H1 (cell line): ENCODE measurements at regions not wholly inside any gene's neighbourhood (a gene's known extent, or its start where the extent isn't known, plus 50 kb on each side); places are given as distances from the start of the nearest gene placed in this dataset.

ENCODE experiments used
- CTCF ChIA-PET: fragments of 300-600 bp; sonication (Branson Sonifier 250); formaldehyde crosslinking; loops from one replicate; lab custom pipeline; 2021; ENCODE audit not compliant: partially characterized antibody; lab: Charles Lee
- POLR2A ChIA-PET: fragments of 300-600 bp; sonication (Branson Sonifier 250); formaldehyde crosslinking; loops from one replicate; lab custom pipeline; 2021; ENCODE audit warnings: inconsistent platforms; ENCODE audit not compliant: partially characterized antibody; lab: Charles Lee
- DNase-seq, 2 experiments: peaks; one replicate each; pipeline versions ENCODE4 v3.0.0 to v3.0.0-alpha.2; 2010 to 2022; ENCODE audit warnings: low spot score in 2 of 2, low read depth in 1 of 2, mixed read lengths in 1 of 2
- FAIRE-seq: peaks from 2 replicates; lab custom pipeline; 2011; peaks lifted over from hg19 to GRCh38; lab: Jason Lieb, UNC
- H2AFZ ChIP-seq: 2 replicates; pipeline ENCODE4 v1.8.1; 2012; ENCODE audit warnings: low read length, inconsistent platforms
- H2AK5ac ChIP-seq: 2 replicates; pipeline ENCODE4 v1.6.1; 2013; ENCODE audit warnings: low read depth, low read length
- H2BK120ac ChIP-seq: replicated peaks from 2 replicates; pipeline ENCODE3; 2013; ENCODE audit warnings: low read depth, low read length, inconsistent platforms
- H2BK12ac ChIP-seq: 2 replicates; pipeline ENCODE4 v1.6.1; 2013; ENCODE audit warnings: low read depth, low read length
- H2BK15ac ChIP-seq: 2 replicates; pipeline ENCODE4 v1.6.1; 2013; ENCODE audit warnings: low read length
- H2BK20ac ChIP-seq: 2 replicates; pipeline ENCODE4 v1.6.1; 2013; ENCODE audit warnings: low read length
- H2BK5ac ChIP-seq: 2 replicates; pipeline ENCODE4 v1.6.1; 2013; ENCODE audit warnings: low read depth, low read length
- H3K14ac ChIP-seq: 2 replicates; pipeline ENCODE4 v1.6.1; 2013; ENCODE audit warnings: inconsistent platforms; ENCODE audit not compliant: insufficient read length
- H3K18ac ChIP-seq: 2 replicates; pipeline ENCODE4 v1.6.1; 2013; ENCODE audit warnings: low read length; ENCODE audit errors: extremely low read depth
- H3K23ac ChIP-seq: 2 replicates; pipeline ENCODE4 v1.6.1; 2013; ENCODE audit warnings: inconsistent platforms; ENCODE audit not compliant: insufficient read length
- H3K23me2 ChIP-seq: 2 replicates; pipeline ENCODE4 v1.6.1; 2013; ENCODE audit warnings: low read depth, low read length
- H3K27ac ChIP-seq: 2 replicates; pipeline ENCODE4 v1.6.1; 2011; ENCODE audit warnings: low read depth, low read length, inconsistent platforms
- H3K27me3 ChIP-seq, 4 experiments: replicated peaks in 1 of 4; 1 replicate in 1 of 4; 2 replicates in 3 of 4; pipeline versions ENCODE4 v1.6.1 to v1.8.1; 2011 to 2013; ENCODE audit warnings: low read length in 3 of 4, mild to moderate bottlenecking in 3 of 4, inconsistent platforms in 2 of 4, mixed read lengths in 2 of 4, moderate library complexity in 1 of 4; ENCODE audit not compliant: control insufficient read depth in 3 of 4, insufficient read depth in 3 of 4; ENCODE audit errors: extremely low read depth in 1 of 4
- H3K36me3 ChIP-seq, 4 experiments: 2 replicates each; pipeline versions ENCODE4 v1.6.1 to v1.8.1; 2011 to 2013; ENCODE audit warnings: mild to moderate bottlenecking in 4 of 4, low read length in 3 of 4, moderate library complexity in 2 of 4, control low read depth in 1 of 4, inconsistent platforms in 1 of 4; ENCODE audit not compliant: insufficient read depth in 4 of 4, control insufficient read depth in 2 of 4
- H3K4ac ChIP-seq: replicated peaks from 2 replicates; pipeline ENCODE3; 2013; ENCODE audit warnings: low read length, low read depth, mixed read lengths, inconsistent platforms; ENCODE audit not compliant: insufficient read length
- H3K4me1 ChIP-seq, 4 experiments: replicated peaks in 1 of 4; 1 replicate in 1 of 4; 2 replicates in 3 of 4; pipeline versions ENCODE4 v1.6.1 to v1.8.1; 2011 to 2013; ENCODE audit warnings: low read length in 3 of 4, inconsistent platforms in 2 of 4, mixed read lengths in 1 of 4; ENCODE audit not compliant: insufficient read depth in 4 of 4, control insufficient read depth in 3 of 4
- H3K4me2 ChIP-seq, 2 experiments: 2 replicates each; pipeline versions ENCODE4 v1.6.1 to v1.8.1; 2011 to 2013; ENCODE audit warnings: low read depth in 2 of 2, low read length in 2 of 2, control low read depth in 1 of 2, inconsistent platforms in 1 of 2, mild to moderate bottlenecking in 1 of 2; ENCODE audit not compliant: insufficient read depth in 1 of 2
- H3K4me3 ChIP-seq, 4 experiments: fragments of 200-600, 300-600 bp in 1 of 4; sonication (generic), shearing (Covaris generic), sonication (Bioruptor Twin) in 1 of 4; 2 replicates each; pipeline versions ENCODE4 v1.5.1 to v1.8.1; 2011 to 2016; ENCODE audit warnings: low read length in 4 of 4, low read depth in 3 of 4, control low read depth in 2 of 4, inconsistent platforms in 2 of 4, mild to moderate bottlenecking in 2 of 4, mixed read lengths in 1 of 4, moderate library complexity in 1 of 4; ENCODE audit not compliant: insufficient read depth in 2 of 4; ENCODE audit errors: extremely low read depth in 1 of 4
- H3K56ac ChIP-seq: replicated peaks from 2 replicates; pipeline ENCODE3; 2013; ENCODE audit warnings: low read depth, mild to moderate bottlenecking, mixed read lengths, low read length, inconsistent platforms; ENCODE audit not compliant: insufficient read length
- H3K79me1 ChIP-seq: 2 replicates; pipeline ENCODE4 v1.6.1; 2013; ENCODE audit warnings: low read depth, low read length, control low read depth
- H3K79me2 ChIP-seq, 2 experiments: 2 replicates each; pipeline versions ENCODE4 v1.6.1 to v1.8.1; 2012 to 2013; ENCODE audit warnings: low read length in 2 of 2, mild to moderate bottlenecking in 2 of 2, inconsistent platforms in 1 of 2; ENCODE audit not compliant: insufficient read depth in 2 of 2, control insufficient read depth in 1 of 2
- H3K9ac ChIP-seq, 4 experiments: replicated peaks in 1 of 4; 1 replicate in 1 of 4; 2 replicates in 3 of 4; pipeline versions ENCODE4 v1.6.1 to v1.8.1; 2011 to 2013; ENCODE audit warnings: low read depth in 3 of 4, low read length in 3 of 4, control low read depth in 2 of 4, mild to moderate bottlenecking in 2 of 4, moderate library complexity in 2 of 4, inconsistent platforms in 1 of 4; ENCODE audit errors: extremely low read depth in 1 of 4
- H3K9me3 ChIP-seq, 2 experiments: 2 replicates each; pipeline versions ENCODE4 v1.6.1 to v1.8.1; 2012 to 2013; ENCODE audit warnings: mild to moderate bottlenecking in 2 of 2, moderate library complexity in 2 of 2, control low read depth in 1 of 2, inconsistent platforms in 1 of 2, low read depth in 1 of 2, low read length in 1 of 2, mixed read lengths in 1 of 2; ENCODE audit not compliant: insufficient read depth in 2 of 2
- H4K20me1 ChIP-seq, 2 experiments: replicated peaks in 1 of 2; 2 replicates each; pipeline versions ENCODE3 to v1.8.1; 2011 to 2013; ENCODE audit warnings: inconsistent platforms in 2 of 2, low read length in 2 of 2, mild to moderate bottlenecking in 1 of 2; ENCODE audit not compliant: insufficient read depth in 2 of 2, control insufficient read depth in 1 of 2
- H4K5ac ChIP-seq: 2 replicates; pipeline ENCODE4 v1.6.1; 2013; ENCODE audit warnings: low read length, low read depth, mixed read lengths, inconsistent platforms; ENCODE audit not compliant: insufficient read length
- H4K8ac ChIP-seq: 2 replicates; pipeline ENCODE4 v1.8.0; 2013; ENCODE audit warnings: mild to moderate bottlenecking, moderate library complexity, low read length, inconsistent platforms; ENCODE audit not compliant: insufficient read depth; ENCODE audit errors: extremely low read depth
- H4K91ac ChIP-seq: replicated peaks from 2 replicates; pipeline ENCODE3; 2013; ENCODE audit warnings: low read length, mixed read lengths, inconsistent platforms; ENCODE audit not compliant: insufficient read length
- BACH1 ChIP-seq: IDR thresholded peaks from 2 replicates; pipeline ENCODE4 v1.6.1; 2012; ENCODE audit warnings: low read length, improper control_type of control experiment
- BRCA1 ChIP-seq: IDR thresholded peaks from 2 replicates; pipeline ENCODE4 v1.6.1; 2012; ENCODE audit warnings: low read depth, low read length, improper control_type of control experiment
- CHD2 ChIP-seq: IDR thresholded peaks from 2 replicates; pipeline ENCODE4 v1.6.1; 2012; ENCODE audit warnings: low read length, improper control_type of control experiment
- GABPA ChIP-seq: IDR thresholded peaks from 2 replicates; pipeline ENCODE4 v1.6.1; 2011; ENCODE audit warnings: mild to moderate bottlenecking, low read length, moderate library complexity, borderline replicate concordance; ENCODE audit not compliant: insufficient read depth
- HDAC6 ChIP-seq: IDR thresholded peaks from one replicate; pipeline ENCODE4 v1.7.1; 2012; ENCODE audit warnings: low read depth, mild to moderate bottlenecking, inconsistent platforms, low read length, moderate library complexity
- NANOG ChIP-seq: IDR thresholded peaks from 2 replicates; pipeline ENCODE4 v1.6.1; 2011; ENCODE audit warnings: low read length, low read depth, mild to moderate bottlenecking, inconsistent platforms; ENCODE audit not compliant: insufficient read depth, poor library complexity, severe bottlenecking
- NRF1 ChIP-seq: IDR thresholded peaks from 2 replicates; pipeline ENCODE4 v1.6.1; 2011; ENCODE audit warnings: mild to moderate bottlenecking, low read depth, low read length, improper control_type of control experiment
- POLR2A ChIP-seq, 2 experiments: IDR thresholded peaks; 1 replicate in 1 of 2; 2 replicates in 1 of 2; pipeline ENCODE4 v1.6.1; 2011; ENCODE audit warnings: low read depth in 2 of 2, low read length in 2 of 2, mild to moderate bottlenecking in 2 of 2; ENCODE audit errors: control extremely low read depth in 1 of 2
- POLR2AphosphoS5 ChIP-seq: IDR thresholded peaks from 2 replicates; pipeline ENCODE4 v1.6.1; 2011; ENCODE audit warnings: low read depth, low read length
- RBBP5 ChIP-seq: IDR thresholded peaks from 2 replicates; pipeline ENCODE4 v1.7.1; 2012; ENCODE audit warnings: low read depth, mild to moderate bottlenecking, inconsistent platforms, low read length, moderate library complexity, borderline replicate concordance
- RNF2 ChIP-seq: fragments of 200-900, 300-1000 bp; sonication (generic); IDR thresholded peaks from 2 replicates; pipeline ENCODE4 v1.7.1; 2016; ENCODE audit warnings: borderline replicate concordance, low read depth, mild to moderate bottlenecking, antibody characterized with exemption, low read length; ENCODE audit not compliant: poor library complexity, severe bottlenecking; ENCODE audit errors: missing control alignments
- SP1 ChIP-seq: IDR thresholded peaks from 2 replicates; pipeline ENCODE4 v1.6.1; 2011; ENCODE audit warnings: low read depth, low read length
- TAF1 ChIP-seq: IDR thresholded peaks from 2 replicates; pipeline ENCODE4 v1.6.1; 2011; ENCODE audit warnings: mild to moderate bottlenecking, low read depth, low read length
- ZNF274 ChIP-seq: IDR thresholded peaks from 2 replicates; pipeline ENCODE4 v1.7.0; 2012; ENCODE audit warnings: low read length, borderline replicate concordance; ENCODE audit errors: extremely low read depth
- WGBS, 2 experiments: shearing (Covaris generic) in 1 of 2; methylation state at CpG; one replicate each; pipeline versions ENCODE4 v1.1.6 to v1.1.7; 2013 to 2015; ENCODE audit warnings: low lambda C conversion rate in 2 of 2, mixed read lengths in 2 of 2, inconsistent platforms in 1 of 2, low coverage in 1 of 2, missing lambda C conversion rate in 1 of 2; ENCODE audit not compliant: insufficient replicate concordance in 2 of 2, insufficient coverage in 1 of 2, insufficient read length in 1 of 2; ENCODE audit errors: extremely low coverage in 1 of 2, missing lambda C conversion rate in 1 of 2; 5-methylcytosine and 5-hydroxymethylcytosine counted together

GRCh38 chr10:61343796-61344195 lies 109.4 kb downstream of the TMEM26 start:
- Histone ChIP-seq H4K5ac (no peak overlapping the region), H3K4me2 (no peak overlapping the region), H3K27me3 (no peaks in the 10 kb centered on the region), H3K4me1 (no peaks in the 10 kb centered on the region), H3K27ac (no peak overlapping the region), H3K36me3 (no peaks in the 10 kb centered on the region), H2BK20ac (no peak overlapping the region), H2BK12ac (no peak overlapping the region), H3K79me1 (no peaks in the 10 kb centered on the region), H2AK5ac (no peak overlapping the region), H2AFZ (no peak overlapping the region), H4K91ac (no peak overlapping the region), H3K9ac (no peak overlapping the region), H3K4ac (no peak overlapping the region), H2BK120ac (no peak overlapping the region), H3K9me3 (no peaks in the 10 kb centered on the region), H3K4me3 (no peak overlapping the region), H2BK15ac (no peak overlapping the region), H3K79me2 (no peaks in the 10 kb centered on the region), H3K23me2 (no peaks in the 10 kb centered on the region), H4K20me1 (no peaks in the 10 kb centered on the region), H4K8ac (no peak overlapping the region), H3K14ac (no peak overlapping the region), H3K56ac (no peak overlapping the region), H3K18ac (no peak overlapping the region), H2BK5ac (no peak overlapping the region), H3K23ac (no peak overlapping the region)
- DNase-seq = no peak
- CTCF ChIA-PET = interaction anchor here (0.9 kb wide), 1 partner anchor 263 kb away, joined by 3 read pairs; no protein-coding TSS in a partner anchor
- WGBS, 2 experiments = 86% methylated on average over 3 of the region's 3 CpGs; no CpG with 5 or more reads in 1 of the 2 experiments
- FAIRE-seq = no peak
- POLR2A ChIA-PET = no interaction called here
- TF ChIP-seq CHD2 (no peak), BRCA1 (no peak), POLR2AphosphoS5 (no peak), NRF1 (no peak), NANOG (no peak), BACH1 (no peak), POLR2A (IDR thresholded peaks at IDR 0.05; ENCODE audit: control extremely low read depth in 1 of 2, low read depth in 2 of 2, low read length in 2 of 2) (no peak), ZNF274 (no peak), TAF1 (no peak), RNF2 (no peak), RBBP5 (no peak), SP1 (no peak), HDAC6 (no peak), GABPA (no peak)
